ENCODE measurements at regions not wholly inside any gene's neighbourhood (a gene's known extent, or its start where the extent isn't known, plus 50 kb on each side); places are given as distances from the start of the nearest gene placed in this dataset.

DNA sequence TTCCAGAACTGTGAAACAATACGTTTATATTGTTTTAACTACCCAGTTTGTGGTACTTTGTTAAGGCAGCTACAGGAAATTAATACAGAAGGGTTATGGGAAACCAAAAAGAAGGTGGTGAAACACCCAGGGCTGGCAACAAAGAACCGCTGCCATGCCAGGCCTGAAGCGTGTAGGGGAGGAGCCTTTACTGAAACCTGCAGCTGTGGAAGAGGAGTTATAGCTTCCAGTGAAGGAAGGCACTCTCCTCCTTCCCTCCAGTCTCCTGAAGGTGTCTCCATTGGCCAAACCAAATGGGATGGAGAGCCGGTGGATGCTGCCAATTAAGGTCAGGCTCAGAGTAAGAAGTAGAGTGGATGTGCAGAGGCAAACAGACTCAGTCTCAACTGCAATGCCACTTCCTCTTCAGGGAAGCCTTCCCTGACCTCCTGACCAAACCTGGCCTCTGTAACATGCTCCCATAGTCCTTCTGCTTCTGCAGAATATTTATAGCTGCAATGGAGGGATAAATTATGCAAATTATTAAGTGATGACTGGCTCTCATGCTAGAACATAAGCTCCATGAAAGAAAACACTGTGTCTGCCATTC, 168.3 kb downstream of the DAD1 start:
- H3K36me3 ChIP-seq: no peaks in the 10 kb centered on the region
- no peak for DNase-seq (ENCODE audit: extremely low spot score in 2 of 2)
- H3K4me3 ChIP-seq: no peak overlapping the region
- TF ChIP-seq, protein P1, sequence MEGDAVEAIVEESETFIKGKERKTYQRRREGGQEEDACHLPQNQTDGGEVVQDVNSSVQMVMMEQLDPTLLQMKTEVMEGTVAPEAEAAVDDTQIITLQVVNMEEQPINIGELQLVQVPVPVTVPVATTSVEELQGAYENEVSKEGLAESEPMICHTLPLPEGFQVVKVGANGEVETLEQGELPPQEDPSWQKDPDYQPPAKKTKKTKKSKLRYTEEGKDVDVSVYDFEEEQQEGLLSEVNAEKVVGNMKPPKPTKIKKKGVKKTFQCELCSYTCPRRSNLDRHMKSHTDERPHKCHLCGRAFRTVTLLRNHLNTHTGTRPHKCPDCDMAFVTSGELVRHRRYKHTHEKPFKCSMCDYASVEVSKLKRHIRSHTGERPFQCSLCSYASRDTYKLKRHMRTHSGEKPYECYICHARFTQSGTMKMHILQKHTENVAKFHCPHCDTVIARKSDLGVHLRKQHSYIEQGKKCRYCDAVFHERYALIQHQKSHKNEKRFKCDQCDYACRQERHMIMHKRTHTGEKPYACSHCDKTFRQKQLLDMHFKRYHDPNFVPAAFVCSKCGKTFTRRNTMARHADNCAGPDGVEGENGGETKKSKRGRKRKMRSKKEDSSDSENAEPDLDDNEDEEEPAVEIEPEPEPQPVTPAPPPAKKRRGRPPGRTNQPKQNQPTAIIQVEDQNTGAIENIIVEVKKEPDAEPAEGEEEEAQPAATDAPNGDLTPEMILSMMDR (IDR thresholded peaks at IDR 0.05): no peak
- no peak for TF ChIP-seq POLR2A (IDR thresholded peaks at IDR 0.05)
- no peak for TF ChIP-seq POLR2AphosphoS5 (IDR thresholded peaks at IDR 0.05; ENCODE audit: insufficient read depth in 1 of 2, low read depth in 1 of 2)
- no peaks in the 10 kb centered on the region for H3K4me1 ChIP-seq
- intact Hi-C loops (cut with DNase I): no loop called here
- H3K9me3 ChIP-seq: no peaks in the 10 kb centered on the region
- no peaks in the 10 kb centered on the region for H3K27me3 ChIP-seq
- H3K27ac ChIP-seq: no peak overlapping the region

DNA sequence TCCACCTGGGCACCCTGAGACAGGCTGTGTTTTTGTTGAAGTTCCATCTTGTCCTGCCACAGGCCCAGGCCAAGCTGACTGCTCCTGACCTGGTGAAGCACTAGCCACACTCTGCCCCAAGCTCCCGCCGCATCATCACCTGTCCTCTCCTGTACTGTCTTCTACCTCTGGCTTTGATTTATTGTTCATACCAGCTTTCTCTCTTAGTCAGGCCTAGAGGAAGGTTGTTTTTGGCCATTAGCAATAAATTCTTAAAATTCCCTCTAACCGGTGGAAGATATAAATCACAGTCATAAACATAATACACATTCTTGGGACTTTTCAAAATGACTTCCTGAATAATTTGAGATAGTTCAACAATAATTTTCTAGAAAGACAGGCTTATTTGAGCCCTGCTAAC, 169.4 kb downstream of the DAD1 start:
- no peak for DNase-seq (ENCODE audit: extremely low spot score in 2 of 2)
- intact Hi-C loops (cut with DNase I): no loop called here
- Histone ChIP-seq H3K27me3 (no peaks in the 10 kb centered on the region), H3K9me3 (no peaks in the 10 kb centered on the region), H3K4me1 (no peaks in the 10 kb centered on the region), H3K4me3 (no peak overlapping the region), H3K27ac (no peak overlapping the region), H3K36me3 (no peaks in the 10 kb centered on the region)
- TF ChIP-seq POLR2A (IDR thresholded peaks at IDR 0.05): no peak
- TF ChIP-seq POLR2AphosphoS5 (IDR thresholded peaks at IDR 0.05; ENCODE audit: insufficient read depth in 1 of 2, low read depth in 1 of 2): no peak
- TF ChIP-seq, protein P1 (IDR thresholded peaks at IDR 0.05): no peak

DNA sequence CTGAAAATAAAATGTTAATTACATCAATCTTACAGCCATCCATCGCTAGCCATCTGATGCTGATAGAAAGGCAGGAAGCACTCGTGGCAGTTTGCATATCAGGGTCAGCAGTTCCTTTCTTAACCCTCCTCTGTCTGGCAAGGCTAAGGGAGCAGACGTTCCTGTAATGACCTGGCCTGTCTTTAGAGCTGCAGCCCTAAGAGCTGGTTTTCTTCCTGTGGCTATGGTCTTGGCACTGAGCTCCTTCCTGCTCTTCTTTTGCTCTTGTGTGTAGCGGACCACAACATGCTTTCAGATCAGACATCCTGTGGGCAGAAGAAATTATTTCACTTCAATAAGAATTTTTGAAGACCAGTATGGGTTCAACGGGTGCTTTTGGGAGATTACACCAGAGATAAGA, 170.4 kb downstream of the DAD1 start:
- Histone ChIP-seq H3K9me3 (no peaks in the 10 kb centered on the region), H3K27ac (no peak overlapping the region), H3K4me1 (no peaks in the 10 kb centered on the region), H3K4me3 (no peak overlapping the region), H3K36me3 (no peaks in the 10 kb centered on the region), H3K27me3 (no peaks in the 10 kb centered on the region)
- TF ChIP-seq, protein P1 (IDR thresholded peaks at IDR 0.05): no peak
- no peak for TF ChIP-seq POLR2A (IDR thresholded peaks at IDR 0.05)
- TF ChIP-seq POLR2AphosphoS5 (IDR thresholded peaks at IDR 0.05; ENCODE audit: insufficient read depth in 1 of 2, low read depth in 1 of 2): no peak
- no peak for DNase-seq (ENCODE audit: extremely low spot score in 2 of 2)
- intact Hi-C loops (cut with DNase I): no loop called here

DNA sequence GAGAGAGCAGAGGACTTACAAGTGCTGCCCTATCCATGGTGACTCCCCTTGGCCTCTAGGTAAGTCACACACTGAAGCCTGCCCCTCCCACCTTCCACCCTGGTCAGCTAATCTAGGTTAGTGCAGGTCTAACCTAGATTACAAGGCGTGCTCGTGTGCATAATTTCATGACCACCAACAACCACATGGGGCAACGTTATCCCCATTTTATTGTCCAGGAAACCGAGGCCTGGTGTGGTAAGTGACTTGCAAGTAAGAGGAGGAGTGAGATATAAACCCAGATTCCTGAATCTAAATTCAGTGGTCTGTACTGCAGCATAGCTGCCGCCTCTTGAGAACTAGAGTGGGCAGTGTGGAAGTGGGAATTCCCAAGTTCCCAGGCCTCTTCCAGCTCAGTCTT, 171.1 kb downstream of the DAD1 start:
- intact Hi-C loops (cut with DNase I): no loop called here
- no peak overlapping the region for H3K27ac ChIP-seq
- H3K4me3 ChIP-seq: no peak overlapping the region
- H3K27me3 ChIP-seq: no peaks in the 10 kb centered on the region
- no peaks in the 10 kb centered on the region for H3K36me3 ChIP-seq
- DNase-seq (ENCODE audit: extremely low spot score in 2 of 2): no peak
- TF ChIP-seq POLR2AphosphoS5 (IDR thresholded peaks at IDR 0.05; ENCODE audit: insufficient read depth in 1 of 2, low read depth in 1 of 2) (no peak), POLR2A (IDR thresholded peaks at IDR 0.05) (no peak)
- TF ChIP-seq, protein P1 (IDR thresholded peaks at IDR 0.05): no peak
- H3K4me1 ChIP-seq: no peaks in the 10 kb centered on the region
- no peaks in the 10 kb centered on the region for H3K9me3 ChIP-seq

DNA sequence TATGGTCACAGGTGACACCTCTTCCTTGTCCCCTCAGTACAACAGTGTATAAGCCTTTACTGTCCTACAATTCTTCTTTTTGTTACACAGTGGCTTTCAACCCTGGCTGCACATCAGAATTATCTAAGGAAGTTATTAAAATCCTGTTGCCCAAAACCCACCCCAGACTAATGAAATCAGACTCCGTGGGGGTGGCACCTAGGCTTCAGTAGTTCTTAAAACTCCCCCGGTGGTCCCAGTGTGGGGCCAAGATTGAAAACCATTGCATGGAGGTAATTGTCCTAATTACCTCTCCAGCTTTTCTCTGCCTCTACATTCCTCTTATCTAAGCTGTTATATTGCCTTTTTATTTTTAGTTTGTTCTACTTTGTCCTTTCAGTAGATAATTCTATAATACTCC, 172.8 kb downstream of the DAD1 start:
- no peak for TF ChIP-seq POLR2A (IDR thresholded peaks at IDR 0.05)
- no peak for TF ChIP-seq POLR2AphosphoS5 (IDR thresholded peaks at IDR 0.05; ENCODE audit: insufficient read depth in 1 of 2, low read depth in 1 of 2)
- TF ChIP-seq, protein P1 (IDR thresholded peaks at IDR 0.05): no peak
- no peak overlapping the region for H3K4me3 ChIP-seq
- H3K9me3 ChIP-seq: no peaks in the 10 kb centered on the region
- no peak for DNase-seq (ENCODE audit: extremely low spot score in 2 of 2)
- H3K36me3 ChIP-seq: no peaks in the 10 kb centered on the region
- no peaks in the 10 kb centered on the region for H3K4me1 ChIP-seq
- no peaks in the 10 kb centered on the region for H3K27me3 ChIP-seq
- intact Hi-C loops (cut with DNase I): no loop called here
- no peak overlapping the region for H3K27ac ChIP-seq

Measured in vagina (tissue), 2 donors.